K562 (cell line): ENCODE measurements at regions not wholly inside any gene's neighbourhood (a gene's known extent, or its start where the extent isn't known, plus 50 kb on each side); places are given as distances from the start of the nearest gene placed in this dataset.

Experiments
- CAMTA2 ChIP-seq: fragments of 250-450 bp; sonication (Bioruptor Pico); conservative IDR thresholded peaks from 2 replicates; pipeline ENCODE4 v1.5.1; 2022
- EZH2 ChIP-seq: IDR thresholded peaks from 2 replicates; pipeline ENCODE4 v1.6.1; 2012; ENCODE audit warnings: low read depth, mild to moderate bottlenecking, inconsistent platforms, low read length, borderline replicate concordance
- FOS ChIP-seq: IDR thresholded peaks from 3 replicates; pipeline ENCODE4 v1.6.1; 2011; ENCODE audit not compliant: insufficient read length; ENCODE audit errors: extremely low read depth
- HDAC2 ChIP-seq: fragments of 450-650 bp; IDR thresholded peaks from 2 replicates; pipeline ENCODE4 v1.6.1; 2016; ENCODE audit warnings: mild to moderate bottlenecking
- KLF6 ChIP-seq: fragments of 250-450 bp; sonication (Bioruptor Pico); IDR thresholded peaks from 2 replicates; pipeline ENCODE4 v1.4.0; 2020; ENCODE audit warnings: mild to moderate bottlenecking, moderate library complexity, borderline replicate concordance
- MXI1 ChIP-seq: IDR thresholded peaks from 2 replicates; pipeline ENCODE4 v1.6.1; 2011; ENCODE audit warnings: low read depth, mild to moderate bottlenecking, improper control_type of control experiment, low read length
- NBN ChIP-seq: fragments of 450-650 bp; IDR thresholded peaks from 2 replicates; pipeline ENCODE4 v1.6.1; 2016; ENCODE audit warnings: low read depth, mild to moderate bottlenecking
- POLR2AphosphoS5 ChIP-seq: IDR thresholded peaks from 2 replicates; pipeline ENCODE4 v1.6.1; 2011; ENCODE audit warnings: mild to moderate bottlenecking, low read depth, low read length, moderate library complexity; ENCODE audit not compliant: control insufficient read depth, insufficient read depth
- TOE1 ChIP-seq, 2 experiments: fragments of 450-650 bp in 1 of 2; sonication (generic) in 1 of 2; formaldehyde crosslinking in 1 of 2; IDR thresholded peaks; 2 replicates each; pipeline versions ENCODE4 v1.7.1 to v1.8.0; 2016 to 2022; ENCODE audit warnings: borderline replicate concordance in 2 of 2, mild to moderate bottlenecking in 2 of 2, antibody characterized with exemption in 1 of 2, inconsistent platforms in 1 of 2, low read depth in 1 of 2, missing genetic modification reagents in 1 of 2, moderate library complexity in 1 of 2
- ZEB2 ChIP-seq: fragments of 450-650 bp; IDR thresholded peaks from 2 replicates; pipeline ENCODE4 v1.6.1; 2016

DNA sequence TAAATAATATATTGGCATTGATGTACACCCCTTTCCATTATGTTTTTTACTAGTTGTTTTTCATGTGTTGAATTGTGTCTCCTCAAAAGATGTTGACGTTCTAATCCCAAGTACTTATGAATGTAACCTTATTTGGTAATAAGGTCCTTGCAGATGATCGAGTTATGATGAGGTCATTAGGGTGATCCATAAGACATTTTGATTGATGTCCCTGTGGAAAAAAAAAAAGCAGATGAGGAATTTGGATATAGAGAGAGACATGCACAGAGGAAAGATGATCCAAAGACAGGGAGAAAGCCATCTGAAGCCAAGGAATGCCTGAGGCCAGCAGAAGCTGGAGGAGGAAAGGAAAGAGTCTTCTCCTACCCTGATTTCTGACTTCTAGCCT is 632.7 kb downstream of the TLR4 start:
- no peak for TF ChIP-seq KLF6 (CRISPR knock-in tag)
- no peak for TF ChIP-seq POLR2AphosphoS5
- TF ChIP-seq ZEB2 = no peak
- TF ChIP-seq MXI1 = no peak
- no peak for TF ChIP-seq EZH2
- no peak for TF ChIP-seq FOS
- no peak for TF ChIP-seq NBN
- no peak for TF ChIP-seq CAMTA2 (CRISPR knock-in tag)
- no peak for TF ChIP-seq TOE1 (IDR thresholded peaks at IDR 0.05; ENCODE audit: borderline replicate concordance)
- no peak for TF ChIP-seq TOE1 (CRISPR knock-in tag; IDR thresholded peaks at IDR 0.05; ENCODE audit: borderline replicate concordance, low read depth)
- no peak for TF ChIP-seq HDAC2
